GM18519 (cell line): ENCODE measurements at regions not wholly inside any gene's neighbourhood (a gene's known extent, or its start where the extent isn't known, plus 50 kb on each side); places are given as distances from the start of the nearest gene placed in this dataset.

Experiments used
- ATAC-seq: cut with Tn5 transposase; IDR thresholded peaks from one replicate; pipeline ENCODE4 v1.9.1; 2021; ENCODE audit warnings: mild to moderate bottlenecking, moderate library complexity; ENCODE audit not compliant: unreplicated experiment, low FRiP score

DNA sequence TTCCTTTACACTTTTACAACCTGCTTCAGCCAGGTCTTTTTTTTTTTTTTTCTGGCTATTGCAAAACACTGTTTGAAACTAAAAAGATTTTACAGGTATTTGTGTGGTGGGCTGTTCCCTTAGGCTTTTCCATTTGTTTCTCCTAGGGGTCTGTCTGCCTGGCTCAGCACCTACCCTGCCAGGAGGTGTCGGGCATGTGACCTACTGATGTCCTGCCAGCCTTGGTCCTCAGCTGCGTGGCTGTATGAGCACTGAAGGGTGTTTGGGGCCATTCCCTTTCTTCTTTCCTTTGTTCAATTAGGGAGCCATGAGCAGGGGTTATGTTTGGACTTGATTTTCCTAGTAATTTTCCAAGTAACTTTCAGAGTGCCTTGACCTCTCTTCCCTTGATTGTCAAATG, 269.2 kb upstream of the SALL1 start:
- no peak for ATAC-seq

DNA sequence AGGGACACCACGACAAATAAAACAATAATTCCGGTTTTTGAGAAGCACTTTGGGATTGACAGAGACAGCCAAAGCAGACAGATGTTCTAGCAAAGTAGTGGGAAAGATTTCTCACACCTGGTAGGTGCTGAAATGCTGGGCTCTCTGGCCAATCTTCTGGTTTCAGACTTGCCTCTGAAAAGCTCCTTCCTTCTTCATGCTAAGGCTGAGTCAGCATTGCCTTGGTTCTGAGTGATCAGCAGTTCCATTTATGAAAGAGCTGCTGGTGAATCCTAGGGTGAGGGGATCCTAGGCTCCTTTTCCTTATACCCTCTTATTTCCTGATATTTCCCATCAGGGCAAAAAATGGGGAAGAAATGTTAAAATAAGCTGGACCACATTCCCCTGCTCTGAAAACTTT, 268.7 kb upstream of the SALL1 start:
- no peak for ATAC-seq

DNA sequence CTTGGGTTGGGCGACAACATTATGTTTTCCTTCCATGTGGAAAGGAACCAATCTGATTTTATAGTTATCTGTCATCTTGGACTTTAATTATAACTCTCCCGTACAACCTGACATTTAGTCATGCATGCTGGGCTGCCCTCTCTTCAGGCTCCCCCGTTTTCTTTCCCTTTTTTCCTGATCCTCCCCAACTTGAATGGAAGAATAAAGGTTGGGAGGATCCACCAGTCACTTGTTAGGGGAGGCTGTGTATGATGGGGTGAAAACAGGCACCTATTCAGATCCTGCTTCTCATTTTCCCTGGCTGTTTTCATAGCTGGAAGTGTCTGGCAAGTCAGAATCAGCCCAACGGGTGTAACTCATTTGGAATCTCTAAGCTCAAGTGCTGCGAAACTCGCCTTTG, 267.2 kb upstream of the SALL1 start:
- no peak for ATAC-seq

DNA sequence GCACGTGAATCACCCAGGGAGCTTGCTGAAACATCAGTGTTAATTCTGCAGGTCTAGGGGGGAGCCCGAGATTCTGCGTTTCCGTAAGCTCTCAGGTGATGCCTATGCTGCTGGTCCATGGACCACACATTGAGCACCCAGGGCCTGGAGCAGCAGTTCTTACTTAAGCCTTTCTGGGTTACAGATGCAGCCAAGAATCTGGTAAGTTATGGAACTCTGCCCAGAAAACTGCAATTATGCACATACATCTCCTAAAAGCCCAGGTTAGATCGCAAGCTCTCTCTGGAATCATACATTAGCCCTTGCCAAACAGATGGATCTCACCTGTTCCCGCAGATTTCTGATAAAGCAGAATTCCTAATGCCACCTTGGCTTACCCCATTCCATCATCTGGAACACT, 265.9 kb upstream of the SALL1 start:
- ATAC-seq, result no peak

DNA sequence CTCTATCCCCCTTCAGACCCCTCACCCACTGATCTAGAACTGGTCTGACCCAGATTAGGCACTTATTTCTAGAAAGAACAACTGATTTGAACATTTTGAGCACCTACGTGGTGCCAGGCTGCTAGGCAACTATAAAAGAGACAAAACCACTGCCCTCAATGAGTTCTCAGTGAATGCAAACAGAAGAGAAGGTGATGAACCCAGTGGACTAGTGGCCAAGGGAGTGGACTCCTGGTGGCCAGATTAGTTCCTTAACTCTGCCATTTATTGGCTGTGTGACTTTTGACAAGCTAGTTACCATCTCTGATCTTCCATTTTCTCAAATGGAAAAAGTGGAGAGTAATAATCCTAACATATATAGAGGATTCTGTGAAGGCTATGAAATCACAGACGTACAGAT, 259.1 kb upstream of the SALL1 start:
- ATAC-seq, result no peak

DNA sequence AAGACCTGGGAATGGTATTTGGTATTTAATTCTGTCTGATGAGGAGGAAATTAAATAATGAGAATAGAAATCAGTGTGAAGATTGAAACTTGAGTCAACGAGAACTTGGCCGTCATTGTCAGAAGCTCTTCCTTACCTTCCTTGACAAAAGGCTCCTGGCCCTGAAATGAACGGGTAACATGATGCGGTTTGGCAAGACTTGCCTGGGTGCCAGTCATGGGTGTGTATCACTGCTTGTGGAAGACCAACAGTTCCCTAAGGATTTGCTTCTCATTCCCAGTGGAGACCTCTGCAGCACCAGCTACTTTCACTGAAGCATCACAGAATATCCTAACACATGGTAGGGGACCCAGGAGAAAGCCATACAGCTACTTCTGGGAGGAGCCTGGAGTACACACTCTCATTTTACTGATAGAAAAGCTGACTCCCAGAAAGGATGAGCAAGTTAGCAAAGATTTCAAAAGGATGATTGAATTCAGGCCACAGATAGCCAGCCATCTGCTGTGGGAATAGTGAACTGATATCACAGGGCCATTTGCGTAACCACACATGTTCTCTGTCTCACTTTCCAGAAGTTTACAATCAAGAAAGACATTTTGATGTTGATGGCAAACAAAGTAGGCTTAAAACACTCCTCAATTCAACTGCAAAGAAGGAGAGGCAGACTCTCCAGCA, 258.1 kb upstream of the SALL1 start:
- no peak for ATAC-seq

DNA sequence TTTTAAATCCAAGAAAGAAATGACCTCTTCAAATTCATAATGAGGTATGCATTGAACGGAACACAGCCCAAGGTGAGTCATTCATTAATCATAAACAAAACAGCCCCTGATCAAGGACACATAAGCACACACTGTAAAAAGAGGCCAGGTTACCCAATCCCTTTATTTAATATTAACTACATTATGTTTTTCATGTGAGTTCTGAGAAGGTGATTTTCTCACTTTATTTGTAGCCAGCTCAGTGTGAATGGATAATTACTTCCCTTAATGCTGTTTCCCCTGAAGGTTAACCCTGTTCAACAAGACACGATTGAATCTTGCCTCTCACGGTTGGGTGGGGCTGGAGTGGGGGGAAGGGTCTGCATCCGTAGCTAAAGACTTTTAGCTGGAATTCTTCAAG, 257.3 kb upstream of the SALL1 start:
- ATAC-seq, result no peak

DNA sequence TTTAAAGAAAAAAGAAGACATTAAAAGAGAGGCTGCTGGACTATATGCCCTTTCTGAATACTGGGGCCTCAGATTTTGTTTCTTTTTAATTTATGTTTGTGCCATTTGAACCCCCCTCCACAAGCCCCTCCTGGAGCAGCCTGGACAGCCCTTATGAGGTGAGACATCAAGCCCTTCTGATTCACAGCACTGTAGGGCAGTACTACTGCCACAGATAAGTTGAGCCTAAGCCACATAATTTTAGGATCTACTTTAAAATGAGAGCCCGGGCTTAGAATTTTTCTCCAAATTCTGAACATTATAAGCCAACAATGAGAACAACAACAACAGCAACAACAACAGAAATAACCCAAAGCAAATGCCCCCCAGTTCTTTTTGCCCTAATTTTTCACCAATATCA, 256.9 kb upstream of the SALL1 start:
- ATAC-seq, result no peak

DNA sequence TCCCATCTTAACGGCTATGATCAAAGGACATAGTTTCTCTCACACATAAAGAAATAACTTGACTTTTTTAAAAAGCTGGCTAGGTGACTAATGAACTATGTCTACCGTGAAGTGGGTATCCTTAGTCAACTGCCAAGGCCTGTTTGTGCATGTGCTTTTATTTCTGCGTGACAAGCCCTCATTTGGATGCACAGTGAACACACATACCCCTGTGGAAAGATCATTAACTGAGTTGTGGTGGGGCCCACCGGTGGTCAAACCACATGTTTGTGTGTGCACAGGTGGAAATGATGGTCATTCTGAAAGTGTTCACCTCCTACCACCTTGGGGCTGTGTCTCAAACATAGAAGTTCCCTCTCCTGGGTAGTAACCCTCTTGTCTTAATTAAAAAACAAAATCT, 256.1 kb upstream of the SALL1 start:
- no peak for ATAC-seq

DNA sequence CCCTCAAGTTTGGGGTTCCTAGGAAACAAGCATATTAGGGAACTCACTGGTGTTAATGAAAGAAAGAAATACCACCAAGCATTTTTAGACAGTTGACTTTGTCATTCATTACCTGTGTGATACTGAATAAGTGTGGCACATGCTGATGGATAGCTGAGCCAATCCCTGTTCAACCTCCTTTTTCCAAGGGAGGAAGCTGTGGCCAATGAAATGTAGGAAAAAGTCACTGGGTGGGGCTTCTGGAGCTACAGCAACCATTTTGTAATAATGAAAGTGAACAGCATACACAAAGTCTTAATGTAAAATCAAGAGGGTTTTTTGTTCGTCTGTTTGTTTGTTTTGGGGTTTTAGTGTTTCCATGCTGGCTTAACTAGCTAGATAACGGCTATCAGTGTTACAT, 254.3 kb upstream of the SALL1 start:
- ATAC-seq, result no peak

DNA sequence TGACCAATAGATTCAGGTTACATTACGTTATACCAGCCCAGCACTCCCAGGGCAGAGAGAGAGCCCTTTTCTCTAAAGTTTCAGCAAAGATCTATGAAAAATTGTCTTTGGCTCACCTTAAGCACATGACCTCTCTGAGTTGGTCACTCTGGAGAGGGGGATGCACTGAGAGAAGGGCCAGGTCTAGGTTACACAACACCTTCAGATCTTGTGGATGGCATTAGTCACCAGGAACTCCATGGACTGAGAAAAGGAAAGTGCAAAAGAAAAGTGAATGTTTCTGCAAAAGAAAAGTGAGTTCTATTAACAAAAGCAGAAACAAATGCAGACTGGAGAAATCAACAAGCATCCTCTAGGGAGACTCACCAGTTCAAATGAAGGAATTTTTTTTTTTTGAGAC, 253.3 kb upstream of the SALL1 start:
- no peak for ATAC-seq

DNA sequence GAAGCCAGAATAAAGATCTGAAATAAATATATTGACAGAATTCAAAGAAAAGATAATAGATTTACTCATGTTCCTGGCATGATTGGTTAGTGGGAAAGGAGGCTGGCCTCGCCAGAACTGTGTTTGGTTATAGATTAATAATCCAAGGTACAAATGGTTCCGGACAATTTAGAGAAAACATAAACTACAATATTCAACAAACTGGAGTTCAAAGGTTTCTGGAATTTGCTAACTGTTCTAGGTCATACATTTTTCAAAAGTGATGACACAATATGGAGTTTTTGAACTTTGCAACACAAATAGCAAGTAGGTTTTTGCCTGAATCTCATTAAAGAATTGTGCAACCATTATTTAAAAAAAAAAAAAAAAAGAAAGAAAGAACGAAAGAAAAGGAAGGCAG, 251.7 kb upstream of the SALL1 start:
- ATAC-seq, result no peak

DNA sequence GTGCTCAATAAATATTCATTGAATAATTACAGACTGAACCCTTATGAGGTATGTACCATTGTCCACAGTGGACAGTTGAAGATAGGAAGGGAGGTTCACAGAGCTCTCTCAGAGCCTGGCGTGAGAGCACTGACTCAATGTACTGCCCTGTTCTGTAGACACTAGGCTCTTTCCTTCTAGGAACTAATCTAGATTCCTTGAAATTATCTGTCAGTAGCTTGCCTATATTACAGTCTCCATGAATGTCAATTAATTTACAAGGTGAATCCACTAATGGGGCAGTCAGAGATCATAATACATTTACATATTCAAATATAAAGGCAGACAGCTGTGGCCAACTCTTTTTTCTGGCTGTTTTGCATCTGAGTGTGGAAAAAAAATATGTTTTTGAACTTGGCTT, 251.2 kb upstream of the SALL1 start:
- no peak for ATAC-seq

DNA sequence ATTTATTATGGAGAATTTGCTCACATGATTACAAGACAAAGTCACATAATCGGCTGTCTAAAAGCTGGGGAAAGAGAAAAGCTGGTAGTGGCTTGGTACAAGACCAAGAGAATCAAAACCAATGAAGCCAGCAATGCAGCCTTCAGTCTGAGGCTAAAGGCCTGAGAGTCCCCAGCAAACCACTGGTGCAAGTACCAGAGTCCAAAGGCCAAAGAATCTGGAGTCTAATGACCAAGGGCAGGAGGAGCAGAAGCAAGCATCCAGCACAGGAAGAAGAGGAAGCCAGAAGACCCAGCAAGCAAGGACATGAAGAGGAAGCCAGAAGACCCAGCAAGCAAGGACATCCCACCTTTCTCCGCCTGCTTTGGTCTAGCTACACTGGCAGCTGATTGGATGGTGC, 250.6 kb upstream of the SALL1 start:
- ATAC-seq, result no peak

DNA sequence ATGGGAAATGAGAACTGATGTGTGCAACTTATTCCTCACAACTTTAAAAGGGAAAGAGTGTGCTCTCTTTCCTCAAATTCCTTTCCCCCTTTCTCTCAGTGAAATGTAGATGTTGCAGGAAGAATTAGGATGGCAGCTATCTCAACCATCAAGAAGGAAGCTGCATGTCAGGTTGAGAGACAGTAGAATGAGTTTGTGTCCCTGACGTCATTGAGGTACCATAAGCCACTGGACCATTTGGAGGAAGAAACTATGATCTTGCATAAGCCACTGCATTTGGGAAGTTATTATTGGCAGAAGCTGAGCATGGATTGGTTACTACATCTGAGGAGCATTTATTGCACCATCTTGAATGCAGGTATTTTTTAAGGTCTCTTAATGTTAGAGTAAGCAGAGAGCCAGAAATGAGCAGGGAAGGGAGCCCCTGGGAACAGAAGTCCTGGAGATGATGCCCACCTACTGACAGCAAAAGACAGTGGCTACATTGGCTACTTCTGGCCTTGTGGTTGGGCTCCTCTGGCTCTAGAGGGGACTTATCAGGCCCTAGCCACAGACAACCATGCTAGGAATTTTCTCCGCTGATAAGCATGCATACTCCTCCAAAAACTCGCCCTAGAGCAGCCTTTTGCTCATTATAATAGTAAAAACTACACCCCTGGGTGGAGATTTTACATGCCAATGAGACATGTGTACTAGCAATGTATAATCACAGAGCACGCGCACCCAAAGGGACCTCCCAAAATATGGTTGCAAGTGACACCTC, 249.0 kb upstream of the SALL1 start:
- ATAC-seq, result no peak

DNA sequence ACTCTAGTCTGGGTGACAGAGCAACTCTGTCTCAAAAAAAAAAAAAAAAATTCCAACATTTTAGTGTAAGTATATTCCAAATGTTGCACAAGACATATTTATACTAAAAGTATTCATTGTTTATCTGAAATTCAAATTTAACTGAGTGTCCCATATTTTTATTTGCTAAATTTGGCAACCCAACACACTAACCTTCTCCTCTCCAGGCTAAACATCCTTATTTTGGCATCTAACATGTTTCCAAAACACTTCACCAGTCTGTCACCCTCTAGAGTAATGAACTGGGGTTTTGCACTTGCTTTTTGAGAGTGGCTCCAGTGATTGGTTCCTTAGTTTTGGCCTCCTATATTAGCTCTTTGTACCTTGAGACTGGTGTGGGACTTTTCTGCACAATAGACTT, 243.4 kb upstream of the SALL1 start:
- no peak for ATAC-seq

DNA sequence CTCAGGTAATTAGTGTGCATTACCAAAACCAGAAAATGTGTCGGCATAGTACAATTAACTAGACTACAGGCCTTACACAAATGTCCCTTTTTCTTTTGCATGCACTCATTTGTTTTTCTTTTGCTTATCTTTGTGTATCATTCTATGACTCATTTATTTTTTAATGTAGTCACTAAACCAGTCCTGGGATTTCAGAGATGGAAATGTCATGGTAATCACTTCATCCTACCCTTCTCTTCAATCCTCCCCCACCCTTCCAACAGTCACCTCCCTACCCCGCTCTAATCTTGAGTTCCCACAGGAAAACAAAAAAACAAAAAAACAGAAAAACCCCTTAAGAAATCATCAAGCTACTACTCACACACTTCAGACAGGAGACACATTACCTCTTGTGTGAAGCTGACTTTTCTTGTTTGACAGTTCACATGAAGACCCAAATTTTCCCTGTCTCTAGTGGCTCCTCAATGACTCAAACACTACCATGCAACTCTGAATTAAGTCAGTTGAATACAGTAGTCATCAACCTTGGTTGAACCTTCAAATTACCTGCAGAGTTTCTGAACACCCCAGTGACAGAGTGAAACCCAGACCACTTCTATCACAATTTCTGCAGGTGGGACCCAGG, 242.4 kb upstream of the SALL1 start:
- ATAC-seq, result no peak

DNA sequence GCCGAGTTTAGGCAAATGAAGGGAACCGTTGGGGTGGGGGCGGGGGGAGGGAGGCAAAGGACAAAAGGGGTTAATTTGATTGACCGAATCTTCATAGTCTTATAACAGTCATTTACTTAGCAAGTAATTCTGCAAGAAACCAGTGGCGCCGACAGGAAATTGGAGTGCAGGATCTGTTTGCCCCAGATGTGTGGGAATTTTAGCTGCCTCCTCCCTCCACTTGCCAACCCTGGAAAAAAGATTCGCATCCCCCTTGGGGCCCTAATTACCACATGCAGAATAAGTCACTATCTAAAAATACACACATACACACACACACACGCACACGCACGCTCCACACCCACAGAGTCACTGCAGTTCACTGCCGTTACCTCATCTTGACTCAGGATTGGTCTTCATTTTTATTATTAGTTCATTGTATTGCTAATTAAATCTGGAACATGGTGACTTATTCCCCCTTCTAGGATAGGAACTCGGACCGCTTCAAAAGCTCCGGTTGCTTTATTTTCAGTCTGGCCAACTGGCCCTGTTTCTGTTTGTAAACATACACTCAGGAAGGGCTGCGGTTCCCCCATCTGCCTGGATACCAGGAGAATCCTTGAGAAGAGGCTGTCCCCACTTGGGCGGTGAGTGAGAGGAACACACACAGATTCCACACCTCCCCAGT, 241.6 kb upstream of the SALL1 start:
- ATAC-seq, result no peak

DNA sequence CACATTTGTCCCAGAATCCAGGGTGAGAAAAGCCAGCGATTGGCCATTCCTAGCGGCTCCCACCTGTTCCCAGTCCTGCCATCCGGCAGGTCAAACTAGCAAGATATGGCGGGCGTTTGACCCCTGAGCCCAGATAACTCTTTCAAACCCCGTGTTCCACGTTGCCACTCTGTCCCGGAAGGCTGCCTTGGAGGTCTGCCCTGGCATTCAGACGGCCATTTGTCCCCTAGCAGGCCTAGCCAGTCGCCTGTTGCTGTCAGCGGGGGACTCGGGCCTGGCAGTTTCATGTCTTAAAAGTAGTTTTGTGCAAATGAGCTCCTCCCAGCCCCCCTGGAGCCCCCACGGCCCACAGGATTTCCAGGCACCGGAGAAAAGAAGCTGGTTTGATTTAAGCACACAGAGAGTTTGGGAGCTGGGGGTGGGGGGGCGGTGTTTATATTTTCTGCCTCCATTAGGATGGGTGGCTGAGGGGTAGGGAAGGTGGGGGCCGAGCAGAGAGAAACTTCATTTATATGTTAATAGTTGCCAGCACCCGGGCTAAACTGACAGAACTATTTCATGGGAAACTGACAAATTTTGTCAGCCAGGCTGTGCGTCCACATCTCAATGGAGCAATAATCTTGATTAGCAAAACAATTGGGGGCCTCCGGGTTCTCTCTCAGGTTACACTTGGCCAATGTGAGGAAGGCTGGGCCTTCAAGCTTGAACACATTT, 240.9 kb upstream of the SALL1 start:
- no peak for ATAC-seq

DNA sequence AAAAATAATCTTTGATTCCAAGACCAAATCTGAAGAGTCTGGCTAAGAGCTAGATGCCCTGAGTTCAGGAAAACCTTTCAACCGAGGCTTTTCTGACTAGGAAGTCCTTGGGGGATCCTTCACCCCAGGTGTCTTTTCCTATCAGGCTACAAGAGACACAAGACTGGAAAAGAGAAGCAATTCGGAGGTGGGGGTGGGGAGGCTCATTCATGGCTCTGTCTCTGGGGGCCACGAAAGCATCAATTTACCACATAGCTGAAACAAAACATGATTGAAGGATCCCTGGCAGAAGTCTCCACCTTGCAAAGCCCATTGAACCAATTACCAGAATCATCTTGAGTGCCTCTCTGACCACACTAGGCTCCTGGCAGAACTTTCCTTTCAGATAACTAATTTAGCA, 239.8 kb upstream of the SALL1 start:
- ATAC-seq, result no peak

DNA sequence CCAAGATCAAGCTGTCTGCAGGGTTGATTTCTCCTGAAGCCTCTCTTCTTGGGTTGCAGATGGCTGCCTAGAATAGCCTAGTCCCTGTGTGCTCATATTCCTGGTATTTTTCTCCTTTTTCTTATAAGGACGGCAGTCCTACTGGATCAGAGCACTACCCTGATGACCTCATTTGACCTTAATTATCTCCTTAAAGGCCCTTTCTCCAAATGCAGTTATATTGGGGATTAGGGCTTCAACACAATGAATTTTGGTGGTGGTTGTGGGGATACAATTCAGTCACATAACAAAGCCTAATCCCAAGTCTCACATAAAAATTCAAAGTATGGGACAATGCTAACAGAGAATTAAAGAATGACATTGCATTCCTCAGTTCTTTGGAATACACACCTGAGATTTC, 238.8 kb upstream of the SALL1 start:
- ATAC-seq, result no peak
